GM19438 (cell line): ENCODE measurements at regions not wholly inside any gene's neighbourhood (a gene's known extent, or its start where the extent isn't known, plus 50 kb on each side); places are given as distances from the start of the nearest gene placed in this dataset.

Experiments
- ATAC-seq: cut with Tn5 transposase; IDR thresholded peaks from one replicate; pipeline ENCODE4 v1.9.1; 2021; ENCODE audit warnings: low read depth; ENCODE audit not compliant: unreplicated experiment

- ATAC-seq, result no peak
These were observed 248.8 kb upstream of the CTAGE1 start for GRCh38 chr18:22666411-22666940.

DNA sequence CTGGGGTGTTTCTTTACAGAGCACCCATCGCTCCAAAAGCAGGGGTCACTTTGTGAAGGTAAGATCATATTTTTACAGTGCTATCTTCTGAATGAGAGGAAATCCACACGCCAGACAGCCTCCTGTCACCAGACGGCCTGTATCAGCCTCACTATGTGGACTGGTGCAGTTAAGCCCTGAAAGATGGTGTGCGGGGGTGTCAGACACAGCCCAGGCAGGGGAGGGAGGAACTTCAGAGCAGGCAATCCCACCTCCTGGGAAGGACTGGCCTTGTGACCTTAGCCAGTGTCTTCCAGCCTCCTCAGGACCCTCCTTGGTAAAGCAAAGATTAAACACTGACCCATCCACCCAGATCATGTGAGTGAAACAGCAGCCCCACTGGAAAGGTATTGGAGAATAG is 249.4 kb upstream of the CTAGE1 start:
- ATAC-seq, result no peak

GRCh38 chr18:22667616-22668422 is 250.1 kb upstream of the CTAGE1 start:
- ATAC-seq, result no peak

GRCh38 chr18:22668496-22668895 is 250.8 kb upstream of the CTAGE1 start:
- ATAC-seq, result no peak

GRCh38 chr18:22670914-22671313 is 253.2 kb upstream of the CTAGE1 start:
- ATAC-seq, result no peak

DNA sequence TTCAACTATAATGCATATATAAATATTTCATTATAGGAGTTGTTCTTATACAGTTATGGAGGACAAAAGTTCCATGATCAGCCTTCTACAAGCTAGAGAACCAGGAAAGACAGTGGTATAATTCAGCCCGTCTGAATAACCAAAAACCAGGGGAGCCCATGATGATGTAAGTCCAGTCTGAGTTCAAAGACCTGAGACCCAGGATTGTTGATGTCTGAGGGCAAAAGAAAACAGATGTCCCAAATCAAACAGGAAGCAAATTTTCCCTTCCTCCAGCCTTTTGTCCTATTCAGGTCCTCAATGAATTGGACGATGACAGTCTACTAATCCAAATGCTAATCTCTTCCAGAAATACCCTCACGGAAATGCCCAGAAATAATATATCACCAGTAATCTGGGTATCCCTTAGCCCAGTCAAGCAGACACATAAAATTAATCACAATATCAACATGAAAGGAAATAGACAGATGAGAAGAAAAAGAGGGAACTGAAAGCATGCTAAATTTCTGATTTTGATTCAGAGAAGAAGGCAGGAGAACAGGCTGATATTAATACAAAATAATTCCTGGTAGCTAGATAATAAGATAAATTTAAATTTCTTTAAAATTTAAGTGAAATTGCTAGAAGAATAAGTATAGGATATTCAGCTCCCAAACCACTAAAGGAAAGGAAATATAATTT is 255.6 kb upstream of the CTAGE1 start:
- ATAC-seq, result no peak

- no peak for ATAC-seq
These were observed 256.6 kb upstream of the CTAGE1 start for GRCh38 chr18:22674272-22674671.

DNA sequence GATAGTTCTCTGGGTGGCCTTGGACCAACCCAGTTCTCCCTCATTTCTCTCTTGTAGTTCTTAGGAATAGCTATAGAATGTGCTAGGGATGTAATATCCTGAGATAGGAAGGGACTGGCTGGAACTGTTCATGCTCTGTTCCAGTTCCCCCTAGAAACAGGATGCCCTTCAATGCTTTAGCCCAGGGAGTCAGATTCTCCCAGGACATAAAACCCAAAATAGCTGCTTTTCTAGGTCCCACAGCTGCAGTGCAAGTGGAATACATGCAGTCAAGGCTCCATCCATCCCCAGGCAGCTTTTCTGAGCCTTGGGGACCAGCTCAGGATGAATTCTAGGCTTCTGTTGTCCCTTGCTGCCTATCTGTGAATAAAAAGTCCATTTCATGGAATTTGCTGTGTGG is 257.3 kb upstream of the CTAGE1 start:
- no peak for ATAC-seq

GRCh38 chr18:22676423-22676822 is 256.7 kb upstream of the RBBP8 start:
- ATAC-seq, result no peak

DNA sequence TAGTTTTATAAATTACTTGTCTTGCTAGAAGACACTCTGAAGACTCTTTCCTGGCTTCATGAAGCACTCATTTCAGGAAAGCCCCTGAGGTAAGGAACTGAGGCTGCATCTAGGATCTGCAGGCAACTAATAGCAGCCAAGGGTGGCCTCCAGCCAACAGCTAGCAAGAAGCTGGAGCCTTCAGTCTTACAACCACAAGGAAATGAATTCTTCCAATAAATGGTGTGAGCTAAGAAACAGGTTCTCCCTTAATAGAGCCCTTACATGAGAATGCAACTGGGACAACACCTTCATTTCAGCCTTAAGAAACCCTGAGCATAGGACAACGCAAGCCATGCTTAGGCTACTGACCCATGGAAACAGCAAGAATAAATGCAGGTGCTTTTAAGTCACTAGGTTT is 254.6 kb upstream of the RBBP8 start:
- no peak for ATAC-seq

GRCh38 chr18:22680944-22681343 is 252.2 kb upstream of the RBBP8 start:
- ATAC-seq, result no peak

DNA sequence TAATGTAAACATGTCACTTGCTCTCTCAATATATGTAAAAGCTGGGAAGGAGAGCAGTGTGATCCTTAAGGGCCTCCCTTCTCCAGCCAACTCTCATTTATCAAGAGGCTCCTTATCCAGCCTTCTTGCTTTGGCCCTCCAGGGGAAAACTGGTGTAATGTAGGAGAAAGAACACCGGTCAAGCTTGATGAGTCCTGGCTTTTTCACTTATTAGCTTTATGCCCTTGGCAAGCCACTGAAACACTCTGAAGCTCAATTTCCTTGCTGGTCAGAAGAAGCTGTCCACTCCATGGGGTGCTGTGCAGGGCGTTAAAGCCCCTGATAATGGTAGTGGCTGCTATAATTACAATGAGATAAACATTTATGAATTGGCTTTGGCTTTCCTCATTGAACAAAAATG is 251.2 kb upstream of the RBBP8 start:
- ATAC-seq, result no peak

DNA sequence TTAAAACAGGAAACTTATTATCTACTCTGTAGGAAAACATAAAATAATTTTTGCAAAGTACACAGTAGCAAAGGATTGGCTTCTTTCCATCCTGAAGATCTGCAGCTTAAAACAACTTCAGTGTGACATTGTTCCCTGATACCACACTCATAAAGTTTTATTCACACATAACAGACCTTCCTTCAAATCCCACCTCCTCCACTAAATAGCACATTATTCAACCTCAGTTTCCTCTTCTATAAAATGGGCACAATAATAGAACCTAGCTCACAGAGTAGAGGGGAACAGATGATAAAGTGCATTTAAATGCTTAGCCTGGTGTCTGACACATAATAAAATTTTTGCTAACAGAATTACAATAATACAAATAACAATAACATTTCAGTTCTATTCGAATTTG is 250.4 kb upstream of the RBBP8 start:
- no peak for ATAC-seq

DNA sequence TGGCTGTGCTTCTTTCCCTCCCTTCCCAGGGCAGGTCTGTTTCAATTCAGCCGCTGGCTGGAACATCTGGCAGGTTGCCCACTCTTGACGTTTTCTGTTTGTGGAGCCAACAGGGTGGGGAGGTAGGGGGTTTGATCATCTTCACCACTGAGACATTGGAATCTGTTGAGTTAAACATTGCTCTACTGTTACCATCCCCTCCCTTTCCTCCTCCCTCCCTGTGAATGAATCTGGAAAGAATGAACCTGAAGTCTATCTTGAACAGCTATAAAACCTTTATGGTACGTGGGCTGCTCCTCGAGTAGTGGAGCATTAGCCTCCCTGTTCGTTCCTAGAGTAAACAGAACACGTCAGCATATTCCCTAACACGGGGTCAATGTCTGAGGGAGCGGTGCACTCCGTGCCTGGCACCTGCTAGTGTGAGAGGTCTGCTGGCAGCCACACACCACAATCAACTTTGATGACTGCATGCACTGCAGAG is 249.9 kb upstream of the RBBP8 start:
- no peak for ATAC-seq

DNA sequence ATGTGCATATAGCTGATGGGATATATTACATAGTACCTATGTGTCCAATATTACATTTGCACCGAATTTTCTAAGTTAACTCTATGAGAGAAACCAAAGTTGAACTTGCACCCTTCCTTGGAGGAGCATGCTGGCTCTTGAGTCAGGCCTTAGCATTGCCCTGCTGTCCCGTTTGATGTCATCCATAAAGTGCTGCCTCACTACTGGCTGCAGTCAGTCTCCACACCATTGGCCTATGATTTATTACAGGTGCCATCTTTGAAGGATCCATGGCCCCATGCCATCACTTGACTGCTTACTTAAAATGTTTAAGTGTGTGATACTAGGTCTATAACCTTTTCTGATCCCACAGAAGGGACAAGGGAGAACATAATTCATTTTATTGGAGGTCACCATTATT is 249.3 kb upstream of the RBBP8 start:
- no peak for ATAC-seq

DNA sequence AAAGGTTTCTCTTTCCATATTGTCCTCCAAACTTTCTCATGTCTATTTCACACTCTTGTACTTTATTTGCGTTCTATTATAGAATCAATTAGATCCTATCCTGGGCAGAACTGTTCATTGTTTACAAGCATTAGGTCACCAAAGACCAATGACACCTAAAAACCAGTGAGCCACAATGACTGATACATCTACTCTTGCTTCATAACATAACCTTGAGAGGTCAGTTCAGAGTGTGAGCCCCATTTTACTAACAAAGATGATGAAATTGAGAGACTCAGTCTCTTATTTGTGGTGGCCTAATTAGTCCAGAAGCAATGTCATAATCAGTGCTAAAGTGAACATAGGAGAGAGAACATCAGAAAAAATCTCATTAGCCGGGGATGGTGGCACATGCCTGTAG is 248.9 kb upstream of the RBBP8 start:
- ATAC-seq, result no peak

GRCh38 chr18:22685788-22686187 is 247.3 kb upstream of the RBBP8 start:
- no peak for ATAC-seq

- ATAC-seq, result no peak
These were observed 245.0 kb upstream of the RBBP8 start for GRCh38 chr18:22687892-22688680.

- no peak for ATAC-seq
These were observed 244.1 kb upstream of the RBBP8 start for GRCh38 chr18:22688877-22689496.

GRCh38 chr18:22689712-22690111 is 243.4 kb upstream of the RBBP8 start:
- no peak for ATAC-seq

DNA sequence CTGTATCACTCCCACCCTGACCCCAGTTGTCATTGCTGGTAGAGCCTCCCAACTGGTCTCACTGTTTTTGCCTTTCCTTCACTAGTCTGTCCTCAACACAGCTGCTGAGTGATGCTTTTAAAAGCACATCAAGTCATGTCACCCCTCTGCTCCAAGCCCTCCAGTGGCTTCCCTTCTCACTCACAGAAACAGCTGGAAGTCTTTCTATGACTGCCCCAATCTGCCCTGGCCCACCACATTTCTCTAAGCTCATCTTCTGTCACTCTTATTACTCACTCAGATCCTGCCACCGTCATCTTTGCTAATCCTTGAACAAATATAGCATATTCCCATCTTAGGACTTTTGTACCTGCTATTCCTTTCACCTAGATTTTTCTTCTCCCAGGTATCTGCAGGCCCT is 242.6 kb upstream of the RBBP8 start:
- ATAC-seq, result no peak
